ENCODE measurements at regions not wholly inside any gene's neighbourhood (a gene's known extent, or its start where the extent isn't known, plus 50 kb on each side); places are given as distances from the start of the nearest gene placed in this dataset.

DNA sequence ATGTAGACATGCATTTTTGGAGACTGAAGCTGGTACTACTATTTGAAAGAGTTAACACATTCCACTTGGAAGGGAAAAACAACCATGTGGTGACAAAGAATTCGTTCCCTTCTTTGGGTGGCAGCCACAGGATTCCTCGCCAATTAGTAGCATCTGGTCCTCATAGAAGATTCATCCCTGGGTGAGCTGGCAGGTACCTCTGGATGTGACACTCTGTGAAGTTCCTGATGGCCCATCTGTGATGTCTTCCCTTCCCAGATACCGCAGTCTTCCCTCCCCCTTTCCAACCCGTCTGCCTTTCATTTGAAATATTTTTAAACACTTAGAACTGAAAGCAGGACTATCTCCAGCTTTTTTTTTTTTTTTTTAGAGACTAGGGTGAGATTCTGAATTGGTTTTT, 569.5 kb downstream of the TYW1 start:
- TF ChIP-seq, protein P1, sequence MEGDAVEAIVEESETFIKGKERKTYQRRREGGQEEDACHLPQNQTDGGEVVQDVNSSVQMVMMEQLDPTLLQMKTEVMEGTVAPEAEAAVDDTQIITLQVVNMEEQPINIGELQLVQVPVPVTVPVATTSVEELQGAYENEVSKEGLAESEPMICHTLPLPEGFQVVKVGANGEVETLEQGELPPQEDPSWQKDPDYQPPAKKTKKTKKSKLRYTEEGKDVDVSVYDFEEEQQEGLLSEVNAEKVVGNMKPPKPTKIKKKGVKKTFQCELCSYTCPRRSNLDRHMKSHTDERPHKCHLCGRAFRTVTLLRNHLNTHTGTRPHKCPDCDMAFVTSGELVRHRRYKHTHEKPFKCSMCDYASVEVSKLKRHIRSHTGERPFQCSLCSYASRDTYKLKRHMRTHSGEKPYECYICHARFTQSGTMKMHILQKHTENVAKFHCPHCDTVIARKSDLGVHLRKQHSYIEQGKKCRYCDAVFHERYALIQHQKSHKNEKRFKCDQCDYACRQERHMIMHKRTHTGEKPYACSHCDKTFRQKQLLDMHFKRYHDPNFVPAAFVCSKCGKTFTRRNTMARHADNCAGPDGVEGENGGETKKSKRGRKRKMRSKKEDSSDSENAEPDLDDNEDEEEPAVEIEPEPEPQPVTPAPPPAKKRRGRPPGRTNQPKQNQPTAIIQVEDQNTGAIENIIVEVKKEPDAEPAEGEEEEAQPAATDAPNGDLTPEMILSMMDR (IDR thresholded peaks at IDR 0.05; ENCODE audit: control extremely low read depth, extremely low read depth, low read depth, missing control alignments), result no peak
- POLR2A ChIA-PET, result no interaction called here
- DNase-seq (ENCODE audit: extremely low spot score), result no peak
- CTCF ChIA-PET, result interaction anchor here (0.9 kb wide), 1 partner anchor 14 kb away, joined by 3 read pairs; no protein-coding TSS in a partner anchor

DNA sequence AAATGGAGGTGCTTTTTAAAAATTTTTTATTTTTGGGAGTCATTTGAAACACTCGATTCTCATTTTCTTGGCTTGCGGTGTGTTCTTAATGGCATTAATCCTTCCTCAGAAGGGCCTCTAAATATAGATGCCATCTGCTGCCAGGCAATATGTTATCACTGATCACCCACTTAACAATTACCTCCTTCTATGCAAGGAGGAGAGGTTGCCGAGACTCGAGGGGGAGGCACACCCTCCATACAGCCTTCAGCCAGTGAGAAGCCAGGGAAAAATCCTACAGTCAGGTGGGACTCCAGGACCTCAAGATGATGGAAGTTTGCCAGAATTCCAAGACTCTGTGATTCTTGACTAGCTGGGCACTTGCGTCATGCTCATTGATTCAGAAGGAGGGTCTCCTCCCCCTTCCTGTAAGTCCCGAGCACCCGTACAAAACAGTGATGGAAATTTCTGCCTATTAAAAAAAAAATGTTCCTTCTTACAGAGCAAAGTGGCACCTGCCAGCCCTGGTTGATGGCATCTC, 574.5 kb downstream of the TYW1 start:
- TF ChIP-seq, protein P1 (IDR thresholded peaks at IDR 0.05; ENCODE audit: control extremely low read depth, extremely low read depth, low read depth, missing control alignments), result no peak
- POLR2A ChIA-PET, result no interaction called here
- CTCF ChIA-PET, result no interaction called here
- no peak for DNase-seq (ENCODE audit: extremely low spot score)

DNA sequence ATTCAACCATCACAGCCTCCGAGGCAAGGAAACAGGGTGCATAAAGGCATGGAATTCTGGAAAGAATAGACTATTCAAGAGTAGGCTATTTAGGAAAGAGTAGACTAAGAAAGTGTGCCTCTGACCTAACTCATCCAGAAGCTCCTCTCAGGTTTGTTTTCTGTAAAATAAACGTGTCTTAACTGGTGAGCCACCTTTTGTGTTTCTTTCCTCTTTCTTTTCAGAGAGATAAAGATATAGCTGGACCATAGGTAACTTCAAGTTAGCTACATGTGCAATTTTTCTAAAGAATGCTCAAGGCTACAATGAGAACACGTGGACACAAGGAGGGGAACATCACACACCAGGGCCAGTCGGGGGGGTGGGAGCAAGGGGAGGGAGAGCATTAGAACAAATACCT, 577.0 kb downstream of the TYW1 start:
- no peak for DNase-seq (ENCODE audit: extremely low spot score)
- POLR2A ChIA-PET, result no interaction called here
- CTCF ChIA-PET, result no interaction called here
- TF ChIP-seq, protein P1 (IDR thresholded peaks at IDR 0.05; ENCODE audit: control extremely low read depth, extremely low read depth, low read depth, missing control alignments), result no peak

DNA sequence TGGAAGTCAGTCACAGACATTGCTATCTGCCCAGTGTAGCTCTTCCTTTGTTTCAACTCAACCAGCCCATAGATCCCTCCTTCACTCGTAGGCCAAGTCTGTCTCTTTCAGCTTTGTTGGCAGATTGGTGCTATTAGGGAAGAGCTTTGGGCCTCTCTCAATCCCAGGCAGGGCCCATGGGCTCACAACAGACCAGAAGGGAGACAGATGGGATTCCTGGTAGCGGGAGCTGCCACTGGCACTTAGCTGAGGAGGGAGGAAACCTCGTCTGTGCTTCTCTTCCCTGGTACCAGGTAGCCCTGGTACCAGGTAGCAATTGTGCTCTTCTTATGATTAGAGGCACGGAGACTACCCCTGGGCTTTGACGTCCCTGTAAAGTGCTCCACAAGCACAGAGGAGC, 592.0 kb downstream of the TYW1 start:
- ChIA-PET CTCF (interaction anchor here (1.4 to 1.7 kb wide), 2 partner anchors 37 to 44 kb away, joined by 3 to 5 read pairs; no protein-coding TSS in a partner anchor), POLR2A (no interaction called here)
- TF ChIP-seq, protein P1 (IDR thresholded peaks at IDR 0.05; ENCODE audit: control extremely low read depth, extremely low read depth, low read depth, missing control alignments), result no peak
- DNase-seq (ENCODE audit: extremely low spot score), result no peak

DNA sequence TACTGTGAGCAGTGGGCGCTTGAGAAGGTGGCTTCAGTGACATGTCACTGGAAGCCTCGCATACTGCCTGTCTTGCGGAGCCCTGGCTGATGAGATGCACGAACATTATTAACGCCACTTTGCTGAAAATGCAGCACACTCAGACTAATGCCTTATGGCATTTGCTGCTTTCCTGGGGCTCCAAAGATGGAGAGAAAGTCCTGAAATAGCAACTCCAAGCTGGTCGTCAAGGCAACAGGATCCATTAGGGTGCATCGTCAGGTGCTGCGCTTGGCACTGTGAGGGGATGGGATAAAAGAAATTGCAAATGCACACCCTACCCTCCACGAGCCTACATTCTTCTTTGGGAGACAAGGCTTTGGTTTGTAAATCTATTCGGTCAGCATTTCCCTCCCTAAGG, 592.5 kb downstream of the TYW1 start:
- ChIA-PET CTCF (interaction anchor here (1.7 kb wide), 1 partner anchor 43 kb away, joined by 5 read pairs; no protein-coding TSS in a partner anchor), POLR2A (no interaction called here)
- DNase-seq (ENCODE audit: extremely low spot score), result no peak
- TF ChIP-seq, protein P1 (IDR thresholded peaks at IDR 0.05; ENCODE audit: control extremely low read depth, extremely low read depth, low read depth, missing control alignments), result no peak

DNA sequence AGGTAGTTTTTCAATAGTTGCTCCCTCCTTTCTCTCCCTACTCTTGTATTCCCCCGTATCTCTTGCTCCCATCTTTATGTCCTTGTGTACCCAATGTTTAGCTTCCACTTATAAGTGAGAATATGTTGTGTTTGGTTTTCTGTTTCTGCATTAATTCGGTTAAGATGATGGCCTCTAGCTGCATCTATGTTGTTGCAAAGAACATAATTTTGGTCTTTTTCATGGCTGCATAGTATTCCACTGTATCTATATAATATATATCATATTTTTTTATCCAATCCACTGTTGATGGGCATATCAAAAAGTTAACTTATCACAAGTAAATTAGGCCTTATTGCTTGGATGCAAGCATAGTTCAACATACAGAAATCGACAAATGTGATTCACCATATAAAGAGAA, 594.0 kb downstream of the TYW1 start:
- TF ChIP-seq, protein P1 (IDR thresholded peaks at IDR 0.05; ENCODE audit: control extremely low read depth, extremely low read depth, low read depth, missing control alignments), result no peak
- POLR2A ChIA-PET, result no interaction called here
- no peak for DNase-seq (ENCODE audit: extremely low spot score)
- CTCF ChIA-PET, result no interaction called here

DNA sequence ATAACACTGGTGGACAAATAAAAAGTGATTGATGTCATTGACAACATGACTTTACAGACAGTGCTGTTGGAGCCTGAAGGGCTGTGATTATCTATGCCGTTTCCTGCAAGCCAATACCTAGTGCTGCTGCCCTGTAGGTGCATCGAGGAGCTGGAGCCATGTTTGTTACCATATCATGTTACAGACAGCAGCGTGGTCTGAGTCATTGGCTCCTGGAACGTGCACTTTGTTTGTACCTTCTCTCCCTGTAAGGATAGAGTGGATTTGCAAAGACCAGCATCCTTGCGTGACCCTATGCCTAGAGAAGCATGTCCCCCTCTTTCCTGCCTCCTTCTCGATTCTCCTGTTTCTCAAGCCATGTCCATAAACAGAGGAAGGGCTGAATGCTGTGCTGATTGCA, 597.2 kb downstream of the TYW1 start:
- ChIA-PET CTCF (no interaction called here), POLR2A (no interaction called here)
- no peak for DNase-seq (ENCODE audit: extremely low spot score)
- TF ChIP-seq, protein P1 (IDR thresholded peaks at IDR 0.05; ENCODE audit: control extremely low read depth, extremely low read depth, low read depth, missing control alignments), result no peak
